Kidney (tissue), 13 donors: ENCODE measurements at regions not wholly inside any gene's neighbourhood (a gene's known extent, or its start where the extent isn't known, plus 50 kb on each side); places are given as distances from the start of the nearest gene placed in this dataset.

ENCODE experiments used
- DNase-seq, 5 donors: peaks; one replicate each; pipeline ENCODE4 v3.0.0-alpha.2; 2013 to 2020
- FAIRE-seq: peaks from 2 replicates; lab custom pipeline; 2012; peaks lifted over from hg19 to GRCh38; lab: Jason Lieb, UNC
- H3K27ac ChIP-seq, 2 donors: one replicate each; pipeline ENCODE4 v1.7.0; 2013; ENCODE audit warnings: low read depth in 2 of 2, low read length in 2 of 2, inconsistent platforms in 1 of 2
- H3K27me3 ChIP-seq: one replicate; pipeline ENCODE4 v1.7.1; 2013; ENCODE audit warnings: low read length, inconsistent platforms; ENCODE audit not compliant: control insufficient read depth, insufficient read depth
- H3K36me3 ChIP-seq, 3 donors: one replicate each; pipeline versions ENCODE4 v1.7.0 to v1.7.1; 2013; ENCODE audit warnings: low read length in 3 of 3, control low read depth in 1 of 3, inconsistent platforms in 1 of 3; ENCODE audit not compliant: insufficient read depth in 3 of 3, control insufficient read depth in 2 of 3
- H3K4me1 ChIP-seq, 3 donors: one replicate each; pipeline versions ENCODE4 v1.7.0 to v1.7.1; 2013; ENCODE audit warnings: low read length in 3 of 3, inconsistent platforms in 1 of 3, low read depth in 1 of 3; ENCODE audit not compliant: control insufficient read depth in 2 of 3, insufficient read depth in 2 of 3
- H3K4me3 ChIP-seq, 3 donors: one replicate each; pipeline versions ENCODE4 v1.7.0 to v1.8.1; 2013; ENCODE audit warnings: low read length in 3 of 3, control low read depth in 1 of 3, inconsistent platforms in 1 of 3
- H3K9ac ChIP-seq, 3 donors: one replicate each; pipeline versions ENCODE4 v1.7.0 to v1.7.1; 2013; ENCODE audit warnings: low read length in 3 of 3, control low read depth in 1 of 3, inconsistent platforms in 1 of 3
- H3K9me3 ChIP-seq, 3 donors: one replicate each; pipeline versions ENCODE4 v1.7.0 to v1.7.1; 2013; ENCODE audit warnings: low read length in 3 of 3, control low read depth in 1 of 3, inconsistent platforms in 1 of 3; ENCODE audit not compliant: control insufficient read depth in 2 of 3, insufficient read depth in 1 of 3
- CTCF ChIP-seq: IDR thresholded peaks from 3 replicates; pipeline ENCODE4 v1.5.1; 2012; ENCODE audit warnings: mild to moderate bottlenecking, moderate library complexity, borderline replicate concordance; ENCODE audit not compliant: insufficient read depth; ENCODE audit errors: extremely low read depth
- intact Hi-C: fragments of 100-400 bp; cut with DNase I; formaldehyde crosslinking; loops from one replicate; pipeline ENCODE4 v1.11.1; 2022
- donor health status: control.
- donor health status: control.
- donor health status: control.
- donor health status: control.
- donor health status: control.
- donor health status: DM: yes; HTN: yes; CAD: no.
- donor health status: Normal renal cell carcinoma (clear cell type).

GRCh38 chr21:23740463-23740862 lies 1866.8 kb downstream of the MRPL39 start:
- Histone ChIP-seq H3K4me3 (no peak overlapping the region), H3K27ac (no peak overlapping the region), H3K36me3 (no peaks in the 10 kb centered on the region), H3K4me1 (no peaks in the 10 kb centered on the region), H3K27me3 (no peaks in the 10 kb centered on the region), H3K9me3 (peaks cover 0 to 2% (median 0%) of the 10 kb centered on the region in 3 donors), H3K9ac (no peak overlapping the region)
- FAIRE-seq: no peak
- intact Hi-C loops: no loop called here
- no peak for DNase-seq
- no peak for TF ChIP-seq CTCF

- Histone ChIP-seq H3K27me3 (no peaks in the 10 kb centered on the region), H3K4me1 (no peaks in the 10 kb centered on the region), H3K9me3 (no peaks in the 10 kb centered on the region), H3K27ac (no peak overlapping the region), H3K9ac (no peak overlapping the region), H3K4me3 (no peak overlapping the region), H3K36me3 (no peaks in the 10 kb centered on the region)
- DNase-seq: no peak
- no peak for FAIRE-seq
- intact Hi-C loops: no loop called here
- no peak for TF ChIP-seq CTCF
These were observed 1874.5 kb downstream of the MRPL39 start for GRCh38 chr21:23732776-23733175.

- intact Hi-C loops: no loop called here
- Histone ChIP-seq H3K36me3 (no peaks in the 10 kb centered on the region), H3K9ac (no peak overlapping the region), H3K4me3 (no peak overlapping the region), H3K9me3 (no peaks in the 10 kb centered on the region), H3K27ac (no peak overlapping the region), H3K4me1 (no peaks in the 10 kb centered on the region), H3K27me3 (no peaks in the 10 kb centered on the region)
- DNase-seq (no peak), FAIRE-seq (no peak)
- no peak for TF ChIP-seq CTCF
These were observed 1878.0 kb downstream of the MRPL39 start for GRCh38 chr21:23729331-23729730.

- no peaks in the 10 kb centered on the region for H3K9me3 ChIP-seq
- intact Hi-C loops: no loop called here
- H3K27me3 ChIP-seq: no peaks in the 10 kb centered on the region
- FAIRE-seq (no peak), DNase-seq (no peak)
- H3K4me1 ChIP-seq: no peaks in the 10 kb centered on the region
- no peak overlapping the region for H3K9ac ChIP-seq
- TF ChIP-seq CTCF: no peak
- H3K27ac ChIP-seq: no peak overlapping the region
- H3K36me3 ChIP-seq: no peaks in the 10 kb centered on the region
- no peak overlapping the region for H3K4me3 ChIP-seq
These were observed 1881.7 kb downstream of the MRPL39 start for GRCh38 chr21:23725576-23725975.
